Type B pancreatic cell (in vitro differentiated cells): ENCODE measurements at regions not wholly inside any gene's neighbourhood (a gene's known extent, or its start where the extent isn't known, plus 50 kb on each side); places are given as distances from the start of the nearest gene placed in this dataset.

Experiments used
- DNase-seq: peaks from one replicate; pipeline ENCODE4 v3.0.0; 2021; ENCODE audit warnings: mixed read lengths; ENCODE audit not compliant: unreplicated experiment; ENCODE audit errors: extremely low spot score
- H3K27ac Mint-ChIP-seq: 2 replicates; pipeline ENCODE4 v1.8.0; 2021; ENCODE audit warnings: mild to moderate bottlenecking, mixed read lengths
- H3K27me3 Mint-ChIP-seq: 2 replicates; pipeline ENCODE4 v1.8.0; 2021; ENCODE audit warnings: mixed read lengths
- H3K36me3 Mint-ChIP-seq: 2 replicates; pipeline ENCODE4 v1.8.0; 2021; ENCODE audit warnings: mixed read lengths
- H3K4me1 Mint-ChIP-seq: one replicate; pipeline ENCODE4 v1.8.0; 2021; ENCODE audit warnings: mixed read lengths; ENCODE audit not compliant: unreplicated experiment
- H3K4me3 Mint-ChIP-seq: 2 replicates; pipeline ENCODE4 v1.8.0; 2021; ENCODE audit warnings: mild to moderate bottlenecking, mixed read lengths
- H3K9me3 Mint-ChIP-seq: 2 replicates; pipeline ENCODE4 v1.8.0; 2021; ENCODE audit warnings: mixed read lengths
- CTCF ChIP-seq: fragments of 200-600 bp; sonication (generic); conservative IDR thresholded peaks from 2 replicates; pipeline ENCODE4 v1.5.0; 2021; ENCODE audit warnings: antibody characterized with exemption, mild to moderate bottlenecking

GRCh38 chr3:148372206-148372875 lies 325.4 kb upstream of the AGTR1 start:
- no peaks in the 10 kb centered on the region for H3K9me3 Mint-ChIP-seq
- TF ChIP-seq CTCF: no peak
- no peaks in the 10 kb centered on the region for H3K4me1 Mint-ChIP-seq
- no peak overlapping the region for H3K27ac Mint-ChIP-seq
- no peaks in the 10 kb centered on the region for H3K36me3 Mint-ChIP-seq
- H3K27me3 Mint-ChIP-seq: no peaks in the 10 kb centered on the region
- H3K4me3 Mint-ChIP-seq: no peak overlapping the region
- DNase-seq: no peak

- no peaks in the 10 kb centered on the region for H3K4me1 Mint-ChIP-seq
- no peak for TF ChIP-seq CTCF
- no peaks in the 10 kb centered on the region for H3K9me3 Mint-ChIP-seq
- H3K27ac Mint-ChIP-seq: no peak overlapping the region
- H3K27me3 Mint-ChIP-seq: no peaks in the 10 kb centered on the region
- H3K4me3 Mint-ChIP-seq: no peak overlapping the region
- no peak for DNase-seq
- H3K36me3 Mint-ChIP-seq: no peaks in the 10 kb centered on the region
These were observed 323.7 kb upstream of the AGTR1 start for GRCh38 chr3:148373961-148374360.

- Mint-ChIP-seq H3K4me1 (peaks cover 4% of the 10 kb centered on the region), H3K36me3 (no peaks in the 10 kb centered on the region), H3K27me3 (peaks cover 4% of the 10 kb centered on the region), H3K27ac (no peak overlapping the region), H3K4me3 (no peak overlapping the region), H3K9me3 (no peaks in the 10 kb centered on the region)
- peak; percentile 75 for TF ChIP-seq CTCF
- DNase-seq: no peak
These were observed 317.8 kb upstream of the AGTR1 start for GRCh38 chr3:148379763-148380382.

GRCh38 chr3:148381051-148381450 lies 316.7 kb upstream of the AGTR1 start:
- TF ChIP-seq CTCF: no peak
- peaks cover 4% of the 10 kb centered on the region for H3K27me3 Mint-ChIP-seq
- no peak for DNase-seq
- no peaks in the 10 kb centered on the region for H3K36me3 Mint-ChIP-seq
- H3K9me3 Mint-ChIP-seq: no peaks in the 10 kb centered on the region
- H3K4me3 Mint-ChIP-seq: no peak overlapping the region
- no peak overlapping the region for H3K27ac Mint-ChIP-seq
- H3K4me1 Mint-ChIP-seq: peaks cover 4% of the 10 kb centered on the region

GRCh38 chr3:148389916-148390315 lies 307.8 kb upstream of the AGTR1 start:
- Mint-ChIP-seq H3K4me1 (no peaks in the 10 kb centered on the region), H3K36me3 (no peaks in the 10 kb centered on the region), H3K27ac (no peak overlapping the region), H3K27me3 (no peaks in the 10 kb centered on the region), H3K4me3 (no peak overlapping the region), H3K9me3 (no peaks in the 10 kb centered on the region)
- DNase-seq: no peak
- no peak for TF ChIP-seq CTCF
